ENCODE measurements at regions not wholly inside any gene's neighbourhood (a gene's known extent, or its start where the extent isn't known, plus 50 kb on each side); places are given as distances from the start of the nearest gene placed in this dataset.
A peak's percentile ranks its signal among the peaks of the same experiment; 100 is the strongest.

DNA sequence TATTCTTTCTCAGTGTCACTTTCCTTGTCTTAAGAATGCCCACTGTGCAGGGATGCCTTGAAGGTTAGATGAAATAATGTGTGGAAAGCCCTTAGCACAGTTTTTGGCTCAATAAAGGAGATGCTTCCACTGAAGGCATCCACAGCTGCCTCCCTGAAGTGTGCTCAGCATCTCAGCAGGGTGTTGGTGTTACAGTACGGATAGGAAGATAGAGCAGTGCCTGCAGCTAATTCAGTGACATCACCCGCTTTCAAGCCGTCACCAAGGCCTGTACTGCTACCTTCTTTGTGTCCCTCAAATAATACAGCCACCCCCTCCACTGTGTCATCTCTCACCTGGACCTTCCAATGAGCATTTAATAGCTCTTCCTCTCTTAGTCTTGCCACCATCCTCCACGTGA is 59.0 kb downstream of the NDUFS5 start:
- DNase-seq (ENCODE audit: low read depth, low spot score): no peak

DNA sequence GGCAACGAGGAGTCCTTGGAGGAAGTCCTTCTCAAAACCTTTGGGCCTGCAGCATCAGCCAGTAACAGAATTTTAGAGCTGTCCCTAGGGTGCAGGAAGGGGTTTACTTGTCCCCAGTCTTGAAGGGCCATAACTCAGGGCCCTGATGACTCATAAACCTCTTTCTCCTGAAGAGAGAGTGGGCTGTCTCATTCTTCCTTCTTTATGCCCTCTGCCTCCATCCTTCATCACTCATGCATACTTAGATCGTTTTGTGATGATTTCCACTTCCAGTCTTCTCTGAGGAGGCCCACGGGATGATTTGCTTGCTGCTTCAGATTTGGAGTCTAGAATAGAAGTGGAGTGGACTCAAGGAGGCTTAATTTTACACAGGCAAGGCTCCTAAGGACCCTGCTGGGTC is 60.2 kb downstream of the NDUFS5 start:
- DNase-seq (ENCODE audit: low read depth, low spot score): no peak

GRCh38 chr1:39086865-39087409 is 60.8 kb downstream of the NDUFS5 start:
- no peak for DNase-seq (ENCODE audit: low read depth, low spot score)

DNA sequence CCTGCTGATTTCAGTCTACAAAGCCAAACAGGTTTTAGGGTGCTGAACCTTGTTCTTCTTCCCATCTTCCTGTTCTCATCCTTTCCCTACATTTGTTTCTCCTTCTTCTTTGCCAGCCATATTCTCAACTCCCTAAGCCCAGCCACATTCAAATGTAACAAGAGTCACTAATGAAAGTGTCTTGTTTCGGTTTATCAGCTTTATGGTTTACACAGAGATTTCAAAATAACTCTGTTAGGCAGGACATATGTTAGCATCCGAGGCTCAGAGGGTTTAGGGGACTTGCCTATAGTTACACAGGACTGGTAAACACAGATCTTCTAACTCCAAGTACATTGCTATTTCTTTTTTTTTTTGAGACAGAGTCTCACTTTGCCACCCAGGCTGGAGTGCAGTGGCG is 61.3 kb downstream of the NDUFS5 start:
- no peak for DNase-seq (ENCODE audit: low read depth, low spot score)

DNA sequence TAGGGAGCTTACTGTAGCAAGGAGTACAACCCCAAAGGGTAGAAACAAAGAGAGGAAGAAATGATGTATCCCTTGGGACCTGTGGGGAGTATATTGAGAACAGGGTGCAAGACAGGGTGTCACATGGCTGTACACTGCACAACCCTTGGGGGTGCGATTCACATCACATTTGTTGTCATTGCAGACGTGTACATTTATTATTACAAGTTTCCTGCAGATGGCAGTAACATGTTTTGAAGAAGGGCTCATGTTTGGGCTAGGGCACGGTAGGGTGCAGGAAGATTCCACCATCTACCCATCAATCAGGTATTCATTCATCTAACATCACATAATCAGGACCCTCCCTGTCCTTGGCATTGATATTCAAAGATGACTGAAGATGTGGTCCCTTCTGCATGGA is 62.5 kb downstream of the NDUFS5 start:
- DNase-seq (ENCODE audit: low read depth, low spot score): no peak

GRCh38 chr1:39089931-39090521 is 63.9 kb downstream of the NDUFS5 start:
- no peak for DNase-seq (ENCODE audit: low read depth, low spot score)

DNA sequence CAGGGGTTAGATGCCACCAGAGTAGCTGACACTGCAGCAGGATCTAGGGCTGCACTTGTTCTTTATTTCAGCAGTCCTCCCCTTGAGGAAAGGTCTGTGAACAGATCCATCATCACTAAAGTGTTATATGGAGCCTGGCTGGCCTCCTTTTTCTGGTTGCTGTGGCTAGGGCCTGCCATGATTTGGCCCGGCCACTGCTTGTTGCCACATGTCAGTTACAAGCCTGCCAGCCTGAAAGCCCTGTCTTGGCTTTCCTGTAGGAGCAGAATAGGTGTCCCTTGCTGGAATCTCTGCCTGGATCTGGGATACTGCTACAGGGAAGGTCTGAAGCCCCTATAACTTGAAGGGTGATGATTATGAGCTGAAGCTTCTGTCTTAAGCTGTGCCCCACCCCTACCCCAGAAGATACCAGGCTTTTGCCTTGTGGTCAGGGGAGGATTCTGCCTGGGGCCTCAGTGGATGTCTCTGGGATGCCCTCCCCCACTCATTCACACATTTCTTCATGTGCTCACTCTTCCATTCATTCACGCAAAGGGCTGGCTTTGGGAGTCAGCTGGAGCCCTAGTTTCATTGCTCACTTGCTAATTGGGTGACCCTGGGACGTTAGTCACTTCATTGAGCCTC is 64.7 kb downstream of the NDUFS5 start:
- no peak for DNase-seq (ENCODE audit: low read depth, low spot score)

DNA sequence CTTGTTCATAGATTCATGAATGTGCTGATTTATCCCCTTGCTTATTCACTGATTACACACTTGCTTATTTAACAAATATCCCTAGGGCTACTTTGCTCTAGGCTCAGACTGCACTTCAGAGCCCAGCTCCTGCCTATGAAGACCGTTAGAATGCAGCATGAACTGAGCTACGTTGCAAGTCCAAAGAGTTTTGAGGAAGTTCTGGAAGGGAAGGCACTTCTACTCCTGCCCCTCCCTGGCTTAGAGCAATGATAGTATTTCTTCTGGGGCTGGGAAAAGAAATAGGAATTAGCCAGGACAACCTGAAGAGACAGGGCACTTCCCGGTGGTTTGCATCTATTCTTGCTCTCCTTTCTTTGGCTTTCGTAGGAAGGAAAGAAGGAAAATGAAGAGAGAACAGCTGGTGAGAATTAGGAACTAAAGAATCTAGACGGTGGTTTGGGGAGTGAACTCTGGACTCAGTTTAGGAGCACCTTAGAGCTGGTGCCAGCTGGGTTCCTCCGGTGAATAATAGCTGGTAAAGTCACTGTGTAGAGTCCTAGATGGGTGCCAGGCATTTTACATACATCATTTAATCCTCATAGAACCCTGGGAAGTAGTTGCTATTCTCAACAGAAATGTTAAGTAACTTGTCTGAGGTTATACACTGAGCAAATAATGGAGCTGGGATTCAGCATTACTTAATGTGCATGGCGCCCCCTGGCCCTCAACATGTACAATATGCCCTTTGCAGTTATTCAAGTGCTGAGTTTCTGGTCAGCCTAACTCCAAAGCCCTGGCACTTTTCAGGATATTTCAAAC is 65.9 kb downstream of the NDUFS5 start:
- no peak for DNase-seq (ENCODE audit: low read depth, low spot score)

DNA sequence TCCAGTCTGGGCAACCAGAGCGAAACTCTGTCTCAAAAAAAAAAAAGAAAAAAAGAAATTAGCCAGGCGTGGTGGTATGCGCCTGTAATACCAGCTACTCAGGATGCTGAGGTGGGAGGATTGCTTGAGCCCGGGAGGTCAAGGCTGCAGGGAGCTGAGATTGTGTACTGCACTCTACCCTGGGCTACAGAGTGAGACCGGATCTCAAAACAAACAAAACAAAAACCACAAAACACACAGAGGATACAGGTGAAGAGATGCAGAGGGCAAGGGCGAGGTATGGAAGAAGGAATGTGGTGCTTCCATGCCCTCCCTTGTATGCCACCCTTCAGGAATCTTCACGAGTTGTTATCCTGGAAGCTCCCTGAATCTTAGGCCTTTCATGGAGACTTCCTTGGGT is 68.5 kb downstream of the NDUFS5 start:
- DNase-seq (ENCODE audit: low read depth, low spot score): no peak

DNA sequence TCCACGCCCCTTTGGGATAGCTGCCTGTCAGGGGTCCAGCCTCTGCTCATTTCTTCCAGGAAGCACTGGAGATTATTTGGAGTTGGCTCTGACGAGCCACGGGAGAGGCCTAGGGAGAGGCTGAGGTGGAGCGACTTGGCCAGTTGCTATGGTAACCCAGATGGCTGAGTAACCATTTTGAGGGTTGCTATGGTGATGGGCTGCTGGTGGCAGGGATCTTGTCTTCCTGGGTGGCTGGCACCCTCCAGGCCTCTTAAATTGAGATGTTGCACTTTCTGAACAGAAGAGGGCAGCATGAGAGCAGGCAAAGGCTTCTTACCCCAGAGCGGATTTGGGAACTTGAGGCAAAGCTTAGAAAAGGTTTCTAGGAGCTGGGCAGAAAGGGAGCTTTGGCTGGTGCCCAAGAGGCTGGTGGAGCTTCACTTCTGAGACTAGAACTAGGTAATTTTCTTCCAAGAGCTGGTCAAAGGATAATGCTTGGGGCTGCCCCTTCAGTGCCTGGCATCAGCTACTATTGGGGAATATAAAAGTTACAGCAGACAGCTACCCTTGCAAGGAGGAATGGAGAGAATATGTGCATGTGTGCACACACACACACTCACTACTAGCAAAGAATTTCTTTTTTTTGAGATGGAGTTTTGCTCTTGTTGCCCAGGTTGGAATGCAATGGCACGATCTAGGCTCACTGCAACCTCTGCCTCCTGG is 72.5 kb downstream of the NDUFS5 start:
- DNase-seq (ENCODE audit: low read depth, low spot score): peak; percentile 95

DNA sequence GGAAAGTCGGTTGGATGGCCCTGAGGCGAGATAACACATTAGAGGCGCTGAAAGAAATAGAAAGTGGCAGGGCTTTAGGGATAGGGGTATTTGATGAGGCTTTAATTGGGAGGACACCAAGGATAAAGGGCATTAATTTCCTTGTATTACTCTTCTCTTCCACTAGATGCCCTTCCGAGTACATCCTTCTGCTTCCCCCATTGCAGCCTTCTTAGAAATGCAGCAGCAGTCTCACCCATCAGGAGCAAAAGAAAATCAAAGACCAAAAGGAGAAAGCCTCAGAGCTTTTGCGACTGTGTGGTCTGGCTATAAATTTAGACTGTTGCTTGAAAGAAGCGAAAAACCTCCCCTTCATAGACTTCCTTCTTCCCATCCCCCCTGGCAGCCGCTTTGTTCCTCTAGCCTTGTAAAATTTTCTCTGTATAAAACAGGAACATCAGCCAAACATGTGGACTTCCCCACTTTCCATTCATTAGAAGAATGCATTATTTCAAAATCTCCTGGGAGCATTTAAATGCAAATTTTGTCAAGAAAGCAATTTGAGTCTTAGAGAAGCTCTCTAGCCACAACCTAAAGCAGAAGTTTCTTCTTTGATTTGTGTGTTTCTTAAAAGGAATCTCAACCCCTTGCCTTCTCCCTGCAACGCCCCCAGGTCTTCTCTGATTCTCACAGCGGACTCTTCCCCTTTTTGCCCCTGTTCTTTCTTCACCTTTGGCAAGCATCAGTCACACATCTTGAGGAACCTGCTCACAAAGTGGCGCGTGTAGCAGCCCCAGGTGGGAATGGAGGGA is 76.6 kb downstream of the NDUFS5 start:
- DNase-seq (ENCODE audit: low read depth, low spot score): peak; percentile 70

DNA sequence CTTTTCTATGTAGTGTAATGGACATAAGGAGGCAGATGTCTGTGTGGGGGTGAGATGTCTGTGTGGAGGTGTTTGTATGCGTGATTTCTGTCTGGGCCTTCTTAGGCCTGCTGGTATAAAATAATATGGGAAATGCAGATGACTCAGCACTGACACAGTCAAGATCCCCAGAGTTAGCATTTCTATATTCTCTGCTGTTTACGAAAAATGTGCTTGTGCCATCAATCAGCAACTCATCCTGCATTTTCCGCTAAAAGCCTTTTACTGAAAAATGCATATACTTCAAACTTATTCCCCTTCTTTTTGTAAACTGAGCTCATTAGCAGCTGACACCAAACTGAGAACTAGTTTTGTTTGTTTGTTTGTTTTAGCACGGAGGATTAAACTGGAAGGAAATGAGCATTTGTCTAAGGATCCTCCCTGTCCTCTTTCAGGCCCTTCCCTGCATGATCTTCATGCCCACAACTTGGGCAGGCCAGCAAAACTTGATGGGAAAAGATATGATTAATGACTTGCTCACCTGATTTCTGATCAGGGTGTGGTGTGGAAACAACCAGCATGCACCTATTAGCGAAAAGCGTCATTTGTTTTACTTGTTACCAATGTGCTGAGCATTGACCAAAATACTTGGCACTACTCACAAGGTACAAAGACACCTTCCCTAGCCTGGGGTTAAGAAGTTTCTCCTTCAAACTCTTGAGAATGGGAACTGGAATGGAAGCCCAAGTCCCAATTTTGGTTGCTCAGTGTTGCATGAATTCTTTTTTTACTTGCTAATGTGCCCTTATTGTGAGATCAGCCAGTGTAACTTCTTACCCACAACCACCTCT is 77.4 kb downstream of the NDUFS5 start:
- no peak for DNase-seq (ENCODE audit: low read depth, low spot score)

- no peak for DNase-seq (ENCODE audit: low read depth, low spot score)
These were observed 78.3 kb downstream of the NDUFS5 start for GRCh38 chr1:39104158-39105060.

DNA sequence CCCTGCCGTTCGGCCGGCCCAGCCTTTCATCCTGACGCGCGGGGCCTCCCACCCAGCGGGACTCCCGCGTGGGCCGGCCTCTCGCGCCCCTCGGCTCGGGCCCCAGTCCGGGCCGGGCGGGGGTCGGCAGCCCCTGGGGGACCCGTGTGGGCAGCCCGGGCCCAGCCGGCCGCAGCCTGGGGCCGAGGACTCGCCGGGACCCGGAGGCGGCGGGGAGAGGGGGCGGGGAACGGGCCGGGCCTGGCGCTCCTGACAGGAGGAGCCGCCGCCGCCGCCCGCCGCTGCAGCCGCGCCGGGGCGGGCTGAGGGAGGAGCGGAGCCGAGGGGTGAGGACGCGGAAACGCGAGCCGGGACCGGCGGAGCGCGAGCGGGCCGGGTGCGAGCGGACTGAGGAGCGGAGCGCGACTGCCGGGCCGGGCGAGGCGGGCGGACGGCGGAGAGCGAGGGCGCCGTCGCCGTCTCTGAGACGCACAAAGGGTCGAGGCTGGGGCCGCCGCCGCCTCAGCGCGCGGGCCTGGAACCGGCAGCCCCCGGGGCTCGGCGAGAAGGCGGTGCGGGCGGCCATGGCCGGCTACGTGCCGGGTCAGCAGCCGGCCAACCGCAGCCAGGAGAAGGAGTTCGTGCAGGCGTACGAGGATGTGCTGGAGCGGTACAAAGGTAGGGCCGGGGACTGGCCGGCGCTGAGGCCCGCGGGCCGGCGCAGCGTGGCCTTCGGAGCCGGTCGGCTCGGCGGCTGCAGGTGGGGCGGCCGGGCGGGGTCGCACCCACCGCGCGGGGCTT is 79.1 kb downstream of the NDUFS5 start:
- no peak for DNase-seq (ENCODE audit: low read depth, low spot score)

GRCh38 chr1:39105841-39106765 is 80.0 kb downstream of the NDUFS5 start:
- DNase-seq (ENCODE audit: low read depth, low spot score): no peak

DNA sequence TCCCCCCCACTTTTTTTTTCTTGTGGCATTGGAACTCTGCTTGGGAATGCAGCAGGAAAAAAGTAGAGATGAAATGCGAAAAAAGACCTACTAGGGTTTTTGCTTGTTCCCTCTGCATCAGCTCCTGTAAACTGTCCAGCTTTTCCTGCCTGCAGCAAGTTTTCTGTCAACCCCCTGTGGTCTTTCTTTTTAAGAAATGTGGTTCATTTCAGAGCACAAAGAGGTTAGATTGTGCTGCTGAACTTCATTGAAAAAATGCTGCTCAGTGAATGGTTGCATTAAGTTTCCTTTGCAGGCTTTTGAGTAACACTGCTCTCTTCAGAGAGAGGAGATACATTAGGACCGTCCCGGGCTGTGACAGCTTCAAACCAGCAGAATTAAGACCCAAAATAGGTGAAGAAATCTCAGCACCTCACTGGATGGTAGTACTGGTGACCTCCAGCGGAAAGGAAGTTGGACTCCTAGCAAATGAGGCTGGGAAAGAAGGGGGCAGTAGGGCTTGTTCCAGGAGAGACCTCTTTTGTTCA is 80.7 kb downstream of the NDUFS5 start:
- no peak for DNase-seq (ENCODE audit: low read depth, low spot score)
